GM21717 (cell line): ENCODE measurements at regions not wholly inside any gene's neighbourhood (a gene's known extent, or its start where the extent isn't known, plus 50 kb on each side); places are given as distances from the start of the nearest gene placed in this dataset.

Source experiments
- ATAC-seq: cut with Tn5 transposase; IDR thresholded peaks from one replicate; pipeline ENCODE4 v1.9.1; 2021; ENCODE audit warnings: mild to moderate bottlenecking, moderate library complexity; ENCODE audit not compliant: unreplicated experiment

DNA sequence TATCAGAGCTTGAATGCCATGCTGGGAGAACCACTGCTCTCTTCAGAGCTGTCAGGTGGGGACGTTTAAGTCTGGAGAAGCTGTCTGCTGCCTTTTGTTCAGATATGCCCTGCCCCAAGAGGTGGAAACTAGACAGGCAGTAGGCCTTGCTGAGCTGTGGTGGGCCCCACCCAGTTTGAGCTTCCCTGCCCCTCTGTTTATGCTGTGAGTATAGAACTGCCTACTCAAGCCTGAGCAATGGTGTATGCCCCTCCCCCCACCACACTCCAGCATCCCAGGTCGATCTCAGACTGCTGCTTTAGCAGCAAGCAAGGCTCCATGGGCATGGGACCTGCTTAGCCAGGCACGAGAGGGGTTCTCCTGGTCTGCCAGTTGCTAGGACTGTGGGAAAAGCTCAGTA is 362.3 kb downstream of the FAM170A start:
- ATAC-seq, result no peak

DNA sequence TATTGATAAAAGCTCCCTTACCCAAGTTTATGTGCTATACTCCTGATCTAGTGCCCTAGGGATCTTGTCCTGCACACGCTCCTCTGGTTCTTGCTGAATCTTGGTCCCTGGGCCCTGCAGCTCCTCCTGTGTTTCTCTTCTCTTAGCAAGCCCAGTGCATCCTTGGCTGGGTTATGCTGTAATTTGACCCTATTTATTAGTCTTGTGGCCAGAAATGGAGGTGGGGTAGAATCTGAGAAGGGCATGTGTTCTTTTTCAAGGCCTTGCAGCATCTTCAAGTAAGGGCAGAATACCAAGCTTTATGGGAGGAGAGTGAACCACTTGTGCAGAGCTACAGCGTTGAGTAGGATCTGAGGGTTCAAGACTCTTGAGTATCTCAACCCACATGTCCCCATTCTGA is 366.8 kb downstream of the FAM170A start:
- ATAC-seq, result no peak

- ATAC-seq, result no peak
These were observed 378.2 kb downstream of the FAM170A start for GRCh38 chr5:120007598-120007997.

DNA sequence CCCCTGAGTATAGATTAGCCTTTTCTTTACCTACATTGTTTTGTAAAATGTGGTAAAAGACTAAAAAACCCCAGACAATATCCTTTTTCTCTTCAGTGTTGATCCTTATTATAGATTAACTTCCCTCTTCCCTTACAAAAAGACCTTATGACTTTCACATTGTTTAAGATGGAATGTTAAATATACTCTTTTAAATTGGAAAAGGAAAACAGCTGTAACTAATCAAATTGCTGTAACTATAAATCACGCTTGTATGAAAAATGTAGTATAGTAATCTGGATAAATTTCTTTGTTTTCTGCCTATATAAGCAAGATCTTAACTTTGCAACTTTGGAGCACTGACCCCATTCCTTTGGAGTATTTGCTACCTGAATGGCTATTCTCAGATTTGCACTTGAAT is 383.1 kb downstream of the FAM170A start:
- no peak for ATAC-seq

GRCh38 chr5:120014535-120014934 is 385.2 kb downstream of the FAM170A start:
- ATAC-seq, result no peak

DNA sequence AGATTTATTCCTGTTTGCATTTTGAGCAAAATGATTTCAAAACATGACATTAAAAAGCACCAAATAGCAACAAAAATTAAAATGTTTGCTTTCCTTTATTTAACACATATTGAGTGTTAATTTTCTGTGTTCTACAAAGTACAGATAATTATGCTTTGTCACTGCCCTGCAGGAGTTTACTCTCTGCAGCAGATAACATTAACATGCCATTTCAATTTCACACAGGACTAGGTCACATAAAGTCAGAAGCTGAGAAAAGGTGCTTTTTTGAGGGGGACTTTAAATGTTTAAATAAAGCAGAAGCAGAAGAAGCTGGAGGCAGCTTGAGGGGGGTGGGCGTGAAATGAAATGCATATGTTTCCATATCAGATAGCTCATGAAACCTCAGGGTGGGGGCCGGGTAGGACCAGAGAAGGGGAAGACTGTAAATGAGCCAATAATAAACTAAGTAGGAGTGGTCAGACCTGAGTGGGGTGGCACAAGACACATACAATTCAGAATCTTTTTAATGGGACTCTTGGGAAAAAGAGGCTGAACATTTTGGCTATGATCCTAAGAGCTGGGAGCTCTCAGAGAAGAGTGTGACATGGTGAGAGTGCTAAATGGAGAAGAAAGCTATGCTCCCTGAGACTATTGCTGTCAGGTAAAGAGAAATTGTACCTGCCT is 387.5 kb downstream of the FAM170A start:
- ATAC-seq, result no peak

- ATAC-seq, result no peak
These were observed 388.2 kb downstream of the FAM170A start for GRCh38 chr5:120017513-120017912.

- ATAC-seq, result no peak
These were observed 405.8 kb downstream of the FAM170A start for GRCh38 chr5:120035181-120035580.

DNA sequence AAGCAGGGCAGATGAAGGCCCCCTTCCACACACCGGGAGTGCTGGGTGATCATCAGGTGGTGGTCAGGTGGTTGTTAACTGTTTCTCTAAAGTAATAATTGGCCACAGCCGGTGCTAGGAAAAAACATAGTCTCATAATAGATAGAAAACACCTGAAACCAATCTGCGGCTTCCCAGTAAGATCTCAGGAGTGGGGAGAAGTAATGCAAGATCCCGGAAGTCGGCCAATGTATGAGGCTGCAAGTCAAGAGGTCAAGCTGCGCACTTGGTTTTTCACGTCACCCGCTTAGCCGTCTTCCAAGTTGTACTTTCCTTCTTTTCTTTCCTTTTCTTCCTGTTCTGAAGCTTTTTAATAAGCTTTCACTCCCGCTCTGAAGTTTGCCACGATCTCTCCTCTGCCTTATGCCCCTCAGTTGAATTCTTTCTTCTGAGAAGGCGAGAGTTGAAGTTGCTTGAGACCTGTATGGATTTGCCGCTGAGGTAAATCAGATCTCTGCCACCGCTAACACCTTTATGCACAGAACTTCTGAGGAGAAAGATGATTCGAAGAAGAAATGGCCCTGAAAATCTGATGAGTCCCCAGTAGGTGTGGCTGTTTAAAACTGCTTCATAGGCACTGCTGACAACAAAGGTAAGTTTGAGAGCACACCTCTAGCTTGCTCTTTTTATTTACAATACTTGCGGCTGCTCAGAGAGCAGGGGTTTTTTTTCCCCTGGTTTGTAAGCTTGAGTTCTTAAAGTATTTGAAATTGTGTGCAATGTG is 406.6 kb downstream of the FAM170A start:
- no peak for ATAC-seq

DNA sequence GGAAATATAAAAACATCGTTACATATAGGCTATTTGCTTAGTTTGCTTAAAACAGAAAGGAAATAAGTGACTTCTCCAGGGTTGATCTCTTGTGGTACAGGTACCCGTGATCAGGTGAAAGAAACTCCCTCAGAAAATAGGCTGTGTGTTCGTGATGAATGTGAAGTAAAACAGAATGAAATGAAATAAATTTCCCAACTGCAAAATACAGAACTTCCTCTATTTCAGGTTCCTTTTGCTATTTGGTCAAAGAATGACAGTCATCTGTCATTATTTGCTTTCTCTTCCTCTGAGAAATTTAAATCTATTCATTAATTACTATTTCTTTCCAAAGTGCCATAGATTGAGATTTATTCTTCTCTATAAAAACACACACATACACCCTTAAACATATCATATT is 408.1 kb downstream of the FAM170A start:
- ATAC-seq, result no peak

GRCh38 chr5:120039111-120039510 is 409.8 kb downstream of the FAM170A start:
- no peak for ATAC-seq

GRCh38 chr5:120043431-120043830 is 414.1 kb downstream of the FAM170A start:
- ATAC-seq, result no peak

GRCh38 chr5:120052916-120053828 is 410.9 kb upstream of the PRR16 start:
- no peak for ATAC-seq

DNA sequence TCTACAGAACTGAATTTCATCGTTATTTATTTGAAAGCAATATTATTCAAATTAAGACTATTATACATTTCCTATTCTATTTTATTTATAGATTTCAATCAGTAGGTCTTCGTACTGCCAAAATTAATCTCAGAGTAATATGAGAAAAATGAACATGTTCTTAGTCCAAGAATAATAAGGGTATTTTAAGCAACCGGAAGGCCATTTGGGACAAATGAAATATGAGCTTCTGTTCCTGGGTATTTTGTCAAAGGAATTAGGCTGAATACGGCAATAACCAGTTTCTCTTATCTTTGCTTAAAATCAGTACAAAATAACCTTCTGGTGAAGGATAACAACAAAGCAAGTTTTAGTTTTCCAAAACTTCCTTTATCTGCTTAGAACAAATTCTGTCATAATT is 410.3 kb upstream of the PRR16 start:
- ATAC-seq, result no peak

DNA sequence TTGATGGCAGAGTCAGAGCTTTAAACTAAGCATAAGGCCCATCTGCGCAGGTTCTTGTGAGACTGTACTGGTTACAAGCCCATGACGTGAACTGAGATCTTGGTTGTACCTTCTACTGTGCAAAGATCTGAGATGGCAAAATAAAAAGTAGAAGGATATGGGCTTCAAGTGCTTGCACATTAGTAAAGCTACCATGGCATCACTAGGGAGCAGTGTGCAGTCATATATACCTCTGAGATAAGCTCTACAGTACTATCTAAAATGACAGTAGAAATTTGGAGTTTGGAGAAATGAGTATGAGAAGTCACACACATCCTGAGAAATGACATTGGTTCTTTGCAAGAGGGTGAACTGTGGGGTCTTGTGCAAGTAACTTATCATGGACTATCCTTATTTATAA is 408.2 kb upstream of the PRR16 start:
- no peak for ATAC-seq

GRCh38 chr5:120062515-120062917 is 401.6 kb upstream of the PRR16 start:
- no peak for ATAC-seq

DNA sequence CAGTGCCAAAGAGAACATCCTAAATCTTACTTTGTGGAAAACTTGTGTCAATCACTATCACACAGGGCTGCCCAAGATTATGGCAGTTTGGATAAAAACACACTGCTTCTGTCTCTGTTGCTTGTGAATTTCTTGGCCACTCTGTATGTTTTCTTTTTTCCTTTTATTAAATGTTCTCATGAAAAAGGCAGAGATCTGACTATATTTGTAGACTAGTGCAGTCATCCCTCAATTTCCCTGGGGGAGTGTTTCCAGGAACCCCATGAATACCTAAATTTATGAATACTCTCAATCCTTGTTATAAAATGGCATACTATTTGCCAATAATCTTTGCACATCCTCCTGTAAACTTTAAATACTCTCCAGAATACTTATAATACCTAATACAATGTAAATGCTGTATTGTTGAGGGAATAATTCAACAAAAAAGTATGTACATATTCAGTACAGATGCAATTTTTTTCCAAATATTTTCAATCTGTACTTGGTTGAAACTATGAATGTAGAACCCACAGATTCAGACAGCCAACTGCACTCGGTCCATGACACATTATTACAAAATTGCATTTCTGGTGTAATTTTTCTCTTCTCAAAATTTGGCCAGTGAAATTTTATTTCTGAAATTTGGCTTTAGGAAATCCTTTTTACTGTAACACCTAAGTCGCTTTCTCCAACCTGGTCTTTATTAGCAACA is 391.9 kb upstream of the PRR16 start:
- ATAC-seq, result no peak

GRCh38 chr5:120073722-120074121 is 390.4 kb upstream of the PRR16 start:
- no peak for ATAC-seq

DNA sequence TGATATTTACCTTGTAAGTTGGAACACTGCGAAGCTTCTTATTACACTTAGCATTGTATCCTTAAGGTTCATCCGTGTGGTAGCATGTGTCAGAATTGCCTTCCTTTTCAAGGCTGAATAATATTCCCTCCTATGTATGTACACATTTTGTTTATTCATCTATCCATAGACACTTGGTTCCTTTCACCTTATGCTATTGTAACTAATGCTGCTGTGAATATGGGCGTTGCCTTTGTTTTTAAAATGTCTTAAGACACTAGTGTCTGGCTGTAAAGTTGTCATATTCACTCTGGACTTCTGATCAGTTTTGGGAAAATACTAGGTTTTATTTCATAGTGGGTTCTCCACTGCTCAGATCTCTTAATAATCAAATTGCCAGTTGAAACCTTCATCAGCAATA is 383.3 kb upstream of the PRR16 start:
- no peak for ATAC-seq

DNA sequence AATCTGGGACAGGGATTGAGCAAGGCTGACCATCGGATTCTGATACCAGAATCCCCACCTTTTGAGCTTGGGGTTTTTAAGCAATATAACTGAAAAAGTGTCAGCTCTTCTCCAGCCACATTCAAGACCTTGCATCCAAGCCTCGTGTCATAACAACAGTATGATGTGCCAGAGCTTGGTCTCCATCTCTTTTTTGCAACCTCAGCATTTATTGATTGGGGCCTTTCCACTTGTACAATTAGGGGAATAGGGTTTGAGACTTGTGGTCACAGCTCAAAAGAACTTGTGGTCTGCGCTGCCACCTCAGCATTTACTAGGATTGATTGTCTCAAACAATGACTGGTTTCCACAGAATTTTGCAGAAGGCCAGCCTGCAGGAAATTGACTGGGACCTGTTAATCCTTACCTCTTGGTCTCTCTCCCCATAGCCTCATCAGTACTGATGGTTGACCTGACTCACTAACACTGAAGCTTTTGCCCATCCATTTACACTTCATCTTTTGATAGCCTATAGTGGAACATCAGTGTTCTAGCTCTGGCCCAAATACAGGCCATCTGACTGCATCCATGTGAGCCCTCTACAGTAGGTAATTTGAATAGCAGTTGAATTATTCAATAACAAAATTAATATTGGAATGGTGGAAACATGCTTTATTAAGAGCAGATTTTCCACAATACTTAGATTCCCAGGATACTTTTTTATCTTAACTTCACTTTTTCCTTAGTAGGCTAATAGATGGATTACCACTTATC is 381.6 kb upstream of the PRR16 start:
- ATAC-seq, result no peak
